ENCODE measurements at regions not wholly inside any gene's neighbourhood (a gene's known extent, or its start where the extent isn't known, plus 50 kb on each side); places are given as distances from the start of the nearest gene placed in this dataset.
"Not testable (repeated sequence)": the region's sequence is repeated elsewhere in the genome, so short reads cannot be mapped to it uniquely, and the experiment has no call there.

- no peak for DNase-seq
Observed at GRCh38 chr13:87986639-87987250, 315.6 kb downstream of the SLITRK5 start.

GRCh38 chr13:87998081-87998480 lies 326.9 kb downstream of the SLITRK5 start:
- DNase-seq: no peak

GRCh38 chr13:87999240-87999700 lies 328.1 kb downstream of the SLITRK5 start:
- no peak for DNase-seq

GRCh38 chr13:87999788-88000187 lies 328.6 kb downstream of the SLITRK5 start:
- DNase-seq: no peak

- no peak for DNase-seq
Observed at GRCh38 chr13:88000239-88000638, 329.1 kb downstream of the SLITRK5 start.

- DNase-seq: no peak
Observed at GRCh38 chr13:88000787-88001186, 329.6 kb downstream of the SLITRK5 start.

GRCh38 chr13:88005188-88005587 lies 334.0 kb downstream of the SLITRK5 start:
- no peak for DNase-seq

GRCh38 chr13:88014527-88014926 lies 343.4 kb downstream of the SLITRK5 start:
- DNase-seq: no peak

GRCh38 chr13:88022431-88023208 lies 351.4 kb downstream of the SLITRK5 start:
- no peak for DNase-seq

GRCh38 chr13:88026241-88026640 lies 355.1 kb downstream of the SLITRK5 start:
- no peak for DNase-seq

- DNase-seq: no peak
Observed at GRCh38 chr13:88031980-88032559, 360.9 kb downstream of the SLITRK5 start.

GRCh38 chr13:88036205-88036604 lies 365.0 kb downstream of the SLITRK5 start:
- not testable (repeated sequence) for DNase-seq

GRCh38 chr13:88042489-88042888 lies 371.3 kb downstream of the SLITRK5 start:
- DNase-seq: no peak

- DNase-seq: no peak
Observed at GRCh38 chr13:88051746-88052482, 380.7 kb downstream of the SLITRK5 start.

- no peak for DNase-seq
Observed at GRCh38 chr13:88063741-88064140, 392.6 kb downstream of the SLITRK5 start.

- DNase-seq: no peak
Observed at GRCh38 chr13:88066847-88067246, 395.7 kb downstream of the SLITRK5 start.

GRCh38 chr13:88068316-88068715 lies 397.1 kb downstream of the SLITRK5 start:
- DNase-seq: no peak

- DNase-seq: no peak
Observed at GRCh38 chr13:88068975-88069374, 397.8 kb downstream of the SLITRK5 start.

- DNase-seq: no peak
Observed at GRCh38 chr13:88071371-88071770, 400.2 kb downstream of the SLITRK5 start.

- no peak for DNase-seq
Observed at GRCh38 chr13:88074794-88075510, 403.8 kb downstream of the SLITRK5 start.

GRCh38 chr13:88085036-88085435 lies 413.9 kb downstream of the SLITRK5 start:
- no peak for DNase-seq

GRCh38 chr13:88086577-88086976 lies 415.4 kb downstream of the SLITRK5 start:
- no peak for DNase-seq

- no peak for DNase-seq
Observed at GRCh38 chr13:88097541-88097940, 426.4 kb downstream of the SLITRK5 start.
